ENCODE measurements at regions not wholly inside any gene's neighbourhood (a gene's known extent, or its start where the extent isn't known, plus 50 kb on each side); places are given as distances from the start of the nearest gene placed in this dataset.
A peak's percentile ranks its signal among the peaks of the same experiment; 100 is the strongest.

DNA sequence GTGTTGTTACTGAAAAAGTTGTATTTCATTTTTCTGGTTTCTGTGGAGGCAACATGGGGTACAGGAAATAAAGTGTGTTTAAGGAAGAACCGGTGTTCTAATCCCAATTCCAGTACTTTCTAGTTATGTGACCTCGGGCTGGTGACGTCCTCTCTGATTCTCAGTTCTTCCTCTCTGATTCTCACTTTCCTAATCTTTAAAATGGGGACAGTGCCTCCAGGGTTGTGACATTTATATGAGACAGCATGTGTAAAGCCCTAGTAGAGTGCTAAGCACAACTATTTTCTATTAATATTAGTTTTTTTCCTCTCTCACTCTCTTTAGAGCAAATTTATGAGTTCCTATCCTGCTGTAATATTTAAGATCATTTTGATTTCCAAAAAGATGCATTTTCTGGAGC lies 50.9 kb upstream of the PTPDC1 start:
- Histone ChIP-seq H3K4me1 (peaks cover 0 to 26% (median 6%) of the 10 kb centered on the region in 3 donors), H3K27ac (no peak overlapping the region), H3K4me3 (no peak overlapping the region), H3K36me3 (no peaks in the 10 kb centered on the region), H3K27me3 (no peaks in the 10 kb centered on the region), H3K9me3 (no peaks in the 10 kb centered on the region)
- intact Hi-C loops (cut with DNase I) = no loop called here
- DNase-seq = no peak
- no peak for TF ChIP-seq POLR2A (IDR thresholded peaks at IDR 0.05)
- no peak for TF ChIP-seq CTCF (IDR thresholded peaks at IDR 0.05)
- WGBS, 2 donors = 80 to 88% methylated on average over 3 of the region's 3 CpGs

- TF ChIP-seq CTCF (IDR thresholded peaks at IDR 0.05) (no peak), POLR2A (IDR thresholded peaks at IDR 0.05) (no peak)
- Histone ChIP-seq H3K9me3 (no peaks in the 10 kb centered on the region), H3K36me3 (no peaks in the 10 kb centered on the region), H3K4me3 (no peak overlapping the region), H3K4me1 (peaks cover 0 to 26% (median 6%) of the 10 kb centered on the region in 3 donors), H3K27ac (no peak overlapping the region), H3K27me3 (no peaks in the 10 kb centered on the region)
- WGBS, 2 donors = 77 to 84% methylated on average over 3 of the region's 3 CpGs
- intact Hi-C loops (cut with DNase I) = no loop called here
- no peak for DNase-seq
Observed at GRCh38 chr9:94031946-94032345, 52.3 kb upstream of the PTPDC1 start.

DNA sequence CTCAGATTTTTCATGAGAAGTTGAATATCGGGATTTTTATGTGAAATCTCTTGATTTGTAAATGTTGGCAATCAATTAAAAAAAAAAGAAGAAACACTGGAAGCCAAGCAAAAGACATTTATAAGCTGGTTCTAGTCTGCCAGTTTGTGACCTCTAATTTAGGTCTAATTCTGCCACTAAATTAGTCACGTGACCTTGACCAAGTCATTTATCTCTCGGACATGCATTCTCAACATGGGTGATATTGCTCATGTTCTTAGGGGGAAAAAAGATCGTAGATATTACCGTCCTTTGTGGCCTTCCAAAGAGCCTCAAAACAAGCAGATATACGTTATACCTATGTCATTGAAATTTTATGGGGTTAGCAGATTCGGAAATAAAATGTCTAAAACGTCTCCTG lies 52.9 kb upstream of the PTPDC1 start:
- 45 to 46% methylated on average over 8 of the region's 8 CpGs for WGBS, 2 donors
- Histone ChIP-seq H3K36me3 (no peaks in the 10 kb centered on the region), H3K9me3 (no peaks in the 10 kb centered on the region), H3K27me3 (no peaks in the 10 kb centered on the region), H3K4me1 (peaks cover 0 to 26% (median 6%) of the 10 kb centered on the region in 3 donors), H3K4me3 (peak overlapping the region; percentile 66 to 93 (median 76)), H3K27ac (peak overlapping the region in 2 of 4 donors; percentile 84 to 88)
- no peak for DNase-seq
- no peak for TF ChIP-seq POLR2A (IDR thresholded peaks at IDR 0.05)
- no peak for TF ChIP-seq CTCF (IDR thresholded peaks at IDR 0.05)
- intact Hi-C loops (cut with DNase I) = no loop called here

GRCh38 chr9:94030318-94031179 lies 53.7 kb upstream of the PTPDC1 start:
- Histone ChIP-seq H3K9me3 (no peaks in the 10 kb centered on the region), H3K27me3 (no peaks in the 10 kb centered on the region), H3K36me3 (no peaks in the 10 kb centered on the region), H3K4me1 (peaks cover 0 to 26% (median 6%) of the 10 kb centered on the region in 3 donors), H3K4me3 (peak overlapping the region; percentile 66 to 93 (median 76)), H3K27ac (peak overlapping the region; percentile 84 to 91 (median 86))
- intact Hi-C loops (cut with DNase I) = no loop called here
- 0% methylated on average over 10 to 47 of the region's 97 CpGs for WGBS, 2 donors
- DNase-seq = no peak
- no peak for TF ChIP-seq CTCF (IDR thresholded peaks at IDR 0.05)
- TF ChIP-seq POLR2A (IDR thresholded peaks at IDR 0.05) = peak in 2 of 4 donors; percentile 77 to 81

GRCh38 chr9:94029932-94030317 lies 54.3 kb upstream of the PTPDC1 start:
- H3K4me1 ChIP-seq = peaks cover 0 to 26% (median 6%) of the 10 kb centered on the region in 3 donors
- H3K27ac ChIP-seq = peak overlapping the region; percentile 84 to 91 (median 86)
- H3K4me3 ChIP-seq = peak overlapping the region; percentile 66 to 93 (median 76)
- H3K9me3 ChIP-seq = no peaks in the 10 kb centered on the region
- H3K27me3 ChIP-seq = no peaks in the 10 kb centered on the region
- intact Hi-C loops (cut with DNase I) = no loop called here
- WGBS, 2 donors = 21 to 46% methylated on average over 3 to 6 of the region's 6 CpGs
- DNase-seq = no peak
- no peak for TF ChIP-seq CTCF (IDR thresholded peaks at IDR 0.05)
- TF ChIP-seq POLR2A (IDR thresholded peaks at IDR 0.05) = no peak
- no peaks in the 10 kb centered on the region for H3K36me3 ChIP-seq

Data from esophagus squamous epithelium (tissue), 5 donors.